ENCODE measurements at regions not wholly inside any gene's neighbourhood (a gene's known extent, or its start where the extent isn't known, plus 50 kb on each side); places are given as distances from the start of the nearest gene placed in this dataset.

- Histone ChIP-seq H3K79me2 (ENCODE audit: insufficient read depth, low read length) (no peaks in the 10 kb centered on the region), H3K4me1 (ENCODE audit: insufficient read depth, low read length) (no peaks in the 10 kb centered on the region)
- 0 out of 3 replicates have a peak, but pooled peaks have one; percentile 33 for ATAC-seq (ENCODE audit: insufficient read depth, low read depth)
Observed at GRCh38 chr4:129468624-129469023, 372.7 kb downstream of the C4orf33 start.

GRCh38 chr4:129474698-129475097, 378.7 kb downstream of the C4orf33 start:
- no peaks in the 10 kb centered on the region for H4K20me1 ChIP-seq (ENCODE audit: insufficient read depth, low read length)
- no peak for DNase-seq
- H3K4me3 ChIP-seq (ENCODE audit: low read depth in 1 of 2, low read length in 2 of 2), result no peak overlapping the region
- no peak for TF ChIP-seq EZH2 (IDR thresholded peaks at IDR 0.05; ENCODE audit: borderline replicate concordance, low read depth, low read length, severe bottlenecking)
- TF ChIP-seq, protein P1, sequence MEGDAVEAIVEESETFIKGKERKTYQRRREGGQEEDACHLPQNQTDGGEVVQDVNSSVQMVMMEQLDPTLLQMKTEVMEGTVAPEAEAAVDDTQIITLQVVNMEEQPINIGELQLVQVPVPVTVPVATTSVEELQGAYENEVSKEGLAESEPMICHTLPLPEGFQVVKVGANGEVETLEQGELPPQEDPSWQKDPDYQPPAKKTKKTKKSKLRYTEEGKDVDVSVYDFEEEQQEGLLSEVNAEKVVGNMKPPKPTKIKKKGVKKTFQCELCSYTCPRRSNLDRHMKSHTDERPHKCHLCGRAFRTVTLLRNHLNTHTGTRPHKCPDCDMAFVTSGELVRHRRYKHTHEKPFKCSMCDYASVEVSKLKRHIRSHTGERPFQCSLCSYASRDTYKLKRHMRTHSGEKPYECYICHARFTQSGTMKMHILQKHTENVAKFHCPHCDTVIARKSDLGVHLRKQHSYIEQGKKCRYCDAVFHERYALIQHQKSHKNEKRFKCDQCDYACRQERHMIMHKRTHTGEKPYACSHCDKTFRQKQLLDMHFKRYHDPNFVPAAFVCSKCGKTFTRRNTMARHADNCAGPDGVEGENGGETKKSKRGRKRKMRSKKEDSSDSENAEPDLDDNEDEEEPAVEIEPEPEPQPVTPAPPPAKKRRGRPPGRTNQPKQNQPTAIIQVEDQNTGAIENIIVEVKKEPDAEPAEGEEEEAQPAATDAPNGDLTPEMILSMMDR (IDR thresholded peaks at IDR 0.05; ENCODE audit: borderline replicate concordance, extremely low read depth, low read length, poor library complexity, severe bottlenecking), result no peak
- H3K9me3 ChIP-seq (ENCODE audit: insufficient read depth, low read length, severe bottlenecking), result peaks cover 15% of the 10 kb centered on the region
- ATAC-seq (ENCODE audit: insufficient read depth, low read depth), result no peak
- H3K4me2 ChIP-seq (ENCODE audit: insufficient read depth, low read length), result no peak overlapping the region
- no peak overlapping the region for H2AFZ ChIP-seq (ENCODE audit: low read depth, low read length)
- no peak overlapping the region for H3K9ac ChIP-seq (ENCODE audit: low read depth, low read length)
- no peaks in the 10 kb centered on the region for H3K4me1 ChIP-seq (ENCODE audit: insufficient read depth, low read length)
- no peaks in the 10 kb centered on the region for H3K27me3 ChIP-seq (ENCODE audit: insufficient read depth, low read length, poor library complexity)
- no peak overlapping the region for H3K27ac ChIP-seq (ENCODE audit: low read length)
- no peaks in the 10 kb centered on the region for H3K36me3 ChIP-seq (ENCODE audit: insufficient read depth, low read length)
- H3K79me2 ChIP-seq (ENCODE audit: insufficient read depth, low read length), result no peaks in the 10 kb centered on the region

More at GRCh38 chr4:129468624-129469023, 372.7 kb downstream of the C4orf33 start:
- H3K9ac ChIP-seq (ENCODE audit: low read depth, low read length), result no peak overlapping the region
- H3K36me3 ChIP-seq (ENCODE audit: insufficient read depth, low read length), result no peaks in the 10 kb centered on the region
- H4K20me1 ChIP-seq (ENCODE audit: insufficient read depth, low read length), result no peaks in the 10 kb centered on the region
- no peaks in the 10 kb centered on the region for H3K9me3 ChIP-seq (ENCODE audit: insufficient read depth, low read length, severe bottlenecking)
- H3K27me3 ChIP-seq (ENCODE audit: insufficient read depth, low read length, poor library complexity), result no peaks in the 10 kb centered on the region
- no peak overlapping the region for H3K27ac ChIP-seq (ENCODE audit: low read length)
- DNase-seq, result no peak
- no peak overlapping the region for H2AFZ ChIP-seq (ENCODE audit: low read depth, low read length)
- no peak for TF ChIP-seq EZH2 (IDR thresholded peaks at IDR 0.05; ENCODE audit: borderline replicate concordance, low read depth, low read length, severe bottlenecking)
- TF ChIP-seq, protein P1 (IDR thresholded peaks at IDR 0.05; ENCODE audit: borderline replicate concordance, extremely low read depth, low read length, poor library complexity, severe bottlenecking), result no peak
- H3K4me3 ChIP-seq (ENCODE audit: low read depth in 1 of 2, low read length in 2 of 2), result no peak overlapping the region
- no peak overlapping the region for H3K4me2 ChIP-seq (ENCODE audit: insufficient read depth, low read length)

DNA sequence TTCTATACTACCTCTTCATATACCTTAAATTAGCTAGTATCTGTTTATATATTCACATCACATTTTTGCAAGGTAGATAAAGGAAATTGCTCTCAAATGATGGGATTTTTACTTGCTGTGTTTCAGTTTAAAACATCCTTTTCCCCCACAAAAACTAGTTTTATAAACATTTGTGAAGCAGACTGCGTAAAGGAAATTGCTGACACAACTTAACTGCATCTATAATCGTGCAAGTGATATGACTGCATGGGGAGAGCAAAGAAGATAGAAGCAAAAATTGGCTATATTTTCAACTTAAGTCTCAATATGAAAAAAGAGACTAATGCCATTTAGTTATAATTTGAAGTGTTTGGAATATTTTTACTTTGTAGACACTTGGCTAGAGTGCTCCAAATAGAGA, 385.2 kb downstream of the C4orf33 start:
- H3K36me3 ChIP-seq (ENCODE audit: insufficient read depth, low read length), result no peaks in the 10 kb centered on the region
- H3K79me2 ChIP-seq (ENCODE audit: insufficient read depth, low read length), result no peaks in the 10 kb centered on the region
- TF ChIP-seq EZH2 (IDR thresholded peaks at IDR 0.05; ENCODE audit: borderline replicate concordance, low read depth, low read length, severe bottlenecking), result no peak
- TF ChIP-seq, protein P1 (IDR thresholded peaks at IDR 0.05; ENCODE audit: borderline replicate concordance, extremely low read depth, low read length, poor library complexity, severe bottlenecking), result no peak
- no peak overlapping the region for H3K4me2 ChIP-seq (ENCODE audit: insufficient read depth, low read length)
- H2AFZ ChIP-seq (ENCODE audit: low read depth, low read length), result no peak overlapping the region
- no peak for ATAC-seq (ENCODE audit: insufficient read depth, low read depth)
- peaks cover under 1% of the 10 kb centered on the region for H3K9me3 ChIP-seq (ENCODE audit: insufficient read depth, low read length, severe bottlenecking)
- H3K27ac ChIP-seq (ENCODE audit: low read length), result no peak overlapping the region
- no peak overlapping the region for H3K4me3 ChIP-seq (ENCODE audit: low read depth in 1 of 2, low read length in 2 of 2)
- H3K9ac ChIP-seq (ENCODE audit: low read depth, low read length), result no peak overlapping the region
- no peaks in the 10 kb centered on the region for H3K4me1 ChIP-seq (ENCODE audit: insufficient read depth, low read length)
- H4K20me1 ChIP-seq (ENCODE audit: insufficient read depth, low read length), result no peaks in the 10 kb centered on the region
- DNase-seq, result no peak
- H3K27me3 ChIP-seq (ENCODE audit: insufficient read depth, low read length, poor library complexity), result no peaks in the 10 kb centered on the region

DNA sequence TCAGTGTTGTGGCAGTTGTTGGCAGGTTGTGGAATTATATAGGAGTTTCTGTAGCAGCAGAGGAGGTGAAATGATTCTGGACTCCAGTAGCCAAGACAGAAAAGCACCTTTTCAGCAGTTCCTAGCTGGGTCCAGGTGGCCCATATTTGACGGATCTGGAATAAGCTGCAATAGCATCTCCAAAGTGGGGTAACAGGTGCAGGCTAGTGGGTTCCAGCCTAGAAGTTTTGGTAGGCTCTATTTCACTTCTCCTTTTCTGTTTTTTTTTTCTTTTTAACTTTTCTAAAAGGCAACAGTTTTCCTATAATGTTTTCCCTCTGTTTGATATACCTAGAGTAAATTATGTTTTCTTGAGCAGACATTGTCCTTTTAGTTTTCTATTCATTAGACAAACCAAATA, 392.5 kb downstream of the C4orf33 start:
- H3K27me3 ChIP-seq (ENCODE audit: insufficient read depth, low read length, poor library complexity), result no peaks in the 10 kb centered on the region
- no peaks in the 10 kb centered on the region for H3K4me1 ChIP-seq (ENCODE audit: insufficient read depth, low read length)
- TF ChIP-seq EZH2 (IDR thresholded peaks at IDR 0.05; ENCODE audit: borderline replicate concordance, low read depth, low read length, severe bottlenecking), result no peak
- TF ChIP-seq, protein P1 (IDR thresholded peaks at IDR 0.05; ENCODE audit: borderline replicate concordance, extremely low read depth, low read length, poor library complexity, severe bottlenecking), result no peak
- no peak overlapping the region for H2AFZ ChIP-seq (ENCODE audit: low read depth, low read length)
- H3K36me3 ChIP-seq (ENCODE audit: insufficient read depth, low read length), result no peaks in the 10 kb centered on the region
- no peak overlapping the region for H3K4me3 ChIP-seq (ENCODE audit: low read depth in 1 of 2, low read length in 2 of 2)
- no peak for DNase-seq
- no peak overlapping the region for H3K4me2 ChIP-seq (ENCODE audit: insufficient read depth, low read length)
- no peaks in the 10 kb centered on the region for H3K9me3 ChIP-seq (ENCODE audit: insufficient read depth, low read length, severe bottlenecking)
- H4K20me1 ChIP-seq (ENCODE audit: insufficient read depth, low read length), result no peaks in the 10 kb centered on the region
- no peak overlapping the region for H3K9ac ChIP-seq (ENCODE audit: low read depth, low read length)
- no peak overlapping the region for H3K27ac ChIP-seq (ENCODE audit: low read length)
- no peaks in the 10 kb centered on the region for H3K79me2 ChIP-seq (ENCODE audit: insufficient read depth, low read length)
- ATAC-seq (ENCODE audit: insufficient read depth, low read depth), result no peak

All from DND-41 (cell line).